ENCODE measurements at regions not wholly inside any gene's neighbourhood (a gene's known extent, or its start where the extent isn't known, plus 50 kb on each side); places are given as distances from the start of the nearest gene placed in this dataset.

DNA sequence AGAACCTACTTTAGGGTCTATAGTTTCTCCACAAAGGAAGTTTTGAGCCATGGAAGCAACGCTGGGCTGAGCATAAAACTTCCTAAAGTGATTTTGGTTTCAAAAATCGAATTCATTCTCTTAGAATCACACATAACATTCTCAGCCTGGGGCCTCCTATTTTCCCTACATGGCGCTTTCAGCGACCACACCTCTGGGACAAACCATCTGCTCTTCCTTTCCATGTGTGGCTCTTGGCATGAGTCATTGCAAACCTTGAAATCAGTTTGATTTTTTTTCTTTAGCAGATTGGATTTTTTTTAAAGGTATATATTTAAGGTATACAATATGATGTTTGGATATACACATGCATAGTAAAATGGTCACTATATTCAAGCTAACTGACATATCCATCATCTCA is 72.5 kb upstream of the APCDD1 start:
- TF ChIP-seq, protein P1, sequence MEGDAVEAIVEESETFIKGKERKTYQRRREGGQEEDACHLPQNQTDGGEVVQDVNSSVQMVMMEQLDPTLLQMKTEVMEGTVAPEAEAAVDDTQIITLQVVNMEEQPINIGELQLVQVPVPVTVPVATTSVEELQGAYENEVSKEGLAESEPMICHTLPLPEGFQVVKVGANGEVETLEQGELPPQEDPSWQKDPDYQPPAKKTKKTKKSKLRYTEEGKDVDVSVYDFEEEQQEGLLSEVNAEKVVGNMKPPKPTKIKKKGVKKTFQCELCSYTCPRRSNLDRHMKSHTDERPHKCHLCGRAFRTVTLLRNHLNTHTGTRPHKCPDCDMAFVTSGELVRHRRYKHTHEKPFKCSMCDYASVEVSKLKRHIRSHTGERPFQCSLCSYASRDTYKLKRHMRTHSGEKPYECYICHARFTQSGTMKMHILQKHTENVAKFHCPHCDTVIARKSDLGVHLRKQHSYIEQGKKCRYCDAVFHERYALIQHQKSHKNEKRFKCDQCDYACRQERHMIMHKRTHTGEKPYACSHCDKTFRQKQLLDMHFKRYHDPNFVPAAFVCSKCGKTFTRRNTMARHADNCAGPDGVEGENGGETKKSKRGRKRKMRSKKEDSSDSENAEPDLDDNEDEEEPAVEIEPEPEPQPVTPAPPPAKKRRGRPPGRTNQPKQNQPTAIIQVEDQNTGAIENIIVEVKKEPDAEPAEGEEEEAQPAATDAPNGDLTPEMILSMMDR (conservative IDR thresholded peaks at IDR 0.05): no peak
- no peak for TF ChIP-seq ZFX (IDR thresholded peaks at IDR 0.05)
